ENCODE measurements at regions not wholly inside any gene's neighbourhood (a gene's known extent, or its start where the extent isn't known, plus 50 kb on each side); places are given as distances from the start of the nearest gene placed in this dataset.

- DNase-seq, result no peak
Observed at GRCh38 chr3:18046131-18046915, 303.9 kb upstream of the TBC1D5 start.

- DNase-seq, result no peak
Observed at GRCh38 chr3:18044971-18045880, 302.8 kb upstream of the TBC1D5 start.

DNA sequence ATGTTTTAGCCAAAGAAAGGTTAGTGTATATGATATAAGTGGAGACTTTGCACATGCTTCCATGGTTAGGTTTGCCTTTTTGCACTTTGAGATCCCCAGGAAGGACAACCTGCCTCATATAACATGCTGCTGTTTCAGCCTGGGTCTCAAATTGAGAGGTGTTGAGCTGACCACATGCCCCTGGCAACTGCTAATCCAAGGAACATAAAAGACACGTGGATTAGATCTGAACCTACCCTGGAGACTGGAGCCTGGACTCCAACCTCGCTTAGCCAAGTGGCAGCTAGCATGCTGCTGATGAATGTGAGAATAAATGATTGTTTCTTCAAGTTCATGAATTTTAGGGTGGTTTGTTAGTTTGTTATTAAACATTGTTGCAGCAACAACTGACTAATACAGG is 301.8 kb upstream of the TBC1D5 start:
- DNase-seq, result no peak

DNA sequence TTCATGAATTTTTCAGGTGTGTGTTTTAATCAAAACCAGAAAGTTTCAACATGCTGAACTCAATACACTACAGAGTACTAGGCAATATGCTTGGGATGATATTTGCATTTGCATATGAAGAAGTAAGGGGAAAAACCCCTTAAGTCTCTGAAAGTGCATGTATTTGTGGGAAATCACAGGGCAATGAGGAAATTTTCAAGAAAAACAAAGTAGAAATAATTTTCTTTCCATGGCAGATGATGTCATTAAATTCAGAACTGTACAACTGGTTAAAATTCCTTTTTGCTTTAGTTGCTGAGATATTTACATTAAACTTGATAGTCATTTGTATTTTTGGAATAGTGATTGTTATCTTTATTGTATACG is 294.0 kb upstream of the TBC1D5 start:
- no peak for DNase-seq

- no peak for DNase-seq
Observed at GRCh38 chr3:18035641-18036449, 293.4 kb upstream of the TBC1D5 start.

- no peak for DNase-seq
Observed at GRCh38 chr3:18033581-18034108, 291.2 kb upstream of the TBC1D5 start.

DNA sequence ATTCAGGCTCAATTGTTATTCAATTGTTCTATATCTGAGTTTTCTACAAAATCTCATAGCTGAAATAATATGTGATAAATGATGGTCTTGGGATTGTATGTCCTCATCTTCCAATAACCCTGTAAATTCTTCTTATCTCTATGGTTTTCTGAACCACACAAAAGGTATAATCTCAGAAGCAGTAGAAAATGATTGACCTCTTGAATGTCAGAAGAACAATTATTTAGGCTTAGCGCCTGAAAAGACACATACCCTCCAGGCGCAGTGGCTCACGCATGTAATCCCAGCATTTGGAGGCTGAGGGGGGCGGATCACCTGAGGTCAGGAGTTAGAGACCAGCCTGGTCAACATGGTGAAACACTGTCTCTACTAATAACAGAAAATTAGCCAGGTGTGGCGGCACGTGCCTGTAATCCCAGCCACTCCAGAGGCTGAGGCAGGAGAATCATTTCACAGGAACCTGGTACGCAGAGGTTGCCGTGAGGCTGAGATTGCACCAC is 288.0 kb upstream of the TBC1D5 start:
- no peak for DNase-seq

DNA sequence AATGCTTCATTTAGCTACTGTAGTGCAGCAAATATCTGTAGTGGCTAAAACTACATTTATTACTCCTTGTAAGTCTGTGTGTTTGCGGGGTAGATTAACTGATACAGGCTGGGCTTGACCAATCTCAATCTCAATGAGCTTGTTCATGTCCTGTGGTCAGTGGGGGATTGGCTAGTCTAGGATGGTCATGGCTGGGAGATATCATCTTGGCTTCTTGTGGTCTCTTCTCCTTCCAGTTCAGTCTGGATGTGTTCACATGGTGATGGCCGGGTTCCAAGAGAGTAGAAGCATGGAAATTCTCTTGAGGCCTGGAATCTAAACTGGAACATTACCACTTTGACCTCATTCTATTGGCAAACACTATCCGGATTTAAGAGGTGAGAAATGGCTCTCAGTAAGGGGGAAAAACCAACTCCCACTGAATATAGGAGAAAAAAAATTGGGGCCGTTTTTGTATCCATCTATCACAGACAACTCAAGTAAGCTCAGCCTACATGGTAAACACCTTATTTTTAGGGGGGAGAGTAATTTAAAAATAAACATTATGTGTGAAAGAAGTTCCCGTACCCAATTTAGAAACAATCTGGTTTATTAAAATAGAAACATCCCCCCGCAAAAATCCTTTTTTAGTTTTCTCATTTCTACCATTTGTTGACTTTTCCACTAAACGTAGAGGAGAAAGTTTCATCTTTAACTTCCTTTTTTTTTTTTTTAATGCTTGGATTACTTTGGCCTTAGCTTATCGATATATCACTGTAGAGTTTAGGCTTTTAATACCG is 284.9 kb upstream of the TBC1D5 start:
- DNase-seq, result no peak

DNA sequence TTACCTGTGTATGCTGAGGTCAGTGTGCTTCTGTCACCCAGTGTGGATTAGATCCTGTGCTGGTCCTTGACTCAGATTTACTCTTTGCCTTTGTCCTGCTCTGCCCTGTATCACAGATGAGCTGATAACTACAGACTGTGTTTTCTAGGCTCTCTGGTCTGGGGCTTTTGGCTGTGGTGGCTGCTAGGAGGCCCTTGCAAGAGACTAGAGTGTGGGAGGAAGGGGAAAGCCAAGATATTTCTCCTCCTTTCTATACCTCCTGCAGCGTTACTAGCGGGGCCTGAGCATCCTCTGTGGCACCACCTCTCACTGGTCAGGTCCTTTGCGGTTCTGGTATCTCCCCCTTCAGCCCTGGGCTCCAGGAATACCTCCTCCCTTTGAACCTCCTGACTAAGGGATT is 282.3 kb upstream of the TBC1D5 start:
- DNase-seq, result no peak

DNA sequence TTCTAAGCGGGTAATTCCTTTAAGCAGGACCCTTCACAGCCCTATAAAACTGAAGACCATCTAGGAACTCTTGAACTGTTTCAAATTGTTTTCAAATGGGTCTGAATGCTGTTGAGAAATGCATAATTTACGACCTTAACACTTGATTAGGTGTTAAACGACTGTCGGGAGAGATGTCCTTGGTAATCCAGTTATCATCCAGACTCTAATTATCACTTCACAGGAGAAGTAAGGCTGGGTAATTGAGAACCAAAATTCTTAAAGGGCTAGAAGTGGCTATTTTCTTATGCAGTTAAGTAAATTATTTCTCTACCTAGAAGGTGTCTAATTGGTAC is 276.7 kb upstream of the TBC1D5 start:
- DNase-seq, result no peak

DNA sequence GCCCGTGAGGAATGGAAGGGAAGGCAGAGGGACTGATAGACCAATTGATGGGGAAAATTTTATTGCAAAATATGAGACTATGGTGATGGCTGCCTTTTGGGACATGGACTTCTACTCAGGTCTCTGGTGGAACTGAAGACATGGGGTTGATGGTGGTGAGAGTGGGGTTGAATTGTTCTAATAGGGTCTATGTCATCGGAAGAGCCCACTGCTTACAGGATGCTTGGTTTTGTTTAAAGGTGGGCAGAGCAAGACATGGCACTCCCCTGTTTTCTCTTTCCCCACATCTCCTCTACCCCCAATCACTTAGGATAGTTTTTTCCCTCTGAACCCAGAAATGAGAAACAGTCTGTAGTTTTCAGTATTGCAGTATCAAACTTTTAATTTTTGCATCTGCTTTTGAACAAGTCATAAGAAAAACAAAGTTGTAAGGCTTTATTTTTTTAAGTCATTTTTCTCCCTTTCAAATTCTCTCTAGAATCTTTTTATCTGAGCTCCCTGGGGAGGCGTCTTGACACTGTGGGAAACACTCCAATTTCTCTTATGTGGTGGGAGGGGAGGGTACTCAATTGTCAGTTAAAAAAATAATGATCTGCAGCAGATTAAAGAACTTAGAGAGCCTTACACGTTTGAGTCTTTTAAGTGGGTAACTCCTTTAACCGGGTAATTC is 276.2 kb upstream of the TBC1D5 start:
- no peak for DNase-seq

GRCh38 chr3:18016366-18016765 is 273.9 kb upstream of the TBC1D5 start:
- DNase-seq, result no peak

GRCh38 chr3:18012933-18013332 is 270.5 kb upstream of the TBC1D5 start:
- peak in 1 of 51 donors; percentile 0 for DNase-seq

DNA sequence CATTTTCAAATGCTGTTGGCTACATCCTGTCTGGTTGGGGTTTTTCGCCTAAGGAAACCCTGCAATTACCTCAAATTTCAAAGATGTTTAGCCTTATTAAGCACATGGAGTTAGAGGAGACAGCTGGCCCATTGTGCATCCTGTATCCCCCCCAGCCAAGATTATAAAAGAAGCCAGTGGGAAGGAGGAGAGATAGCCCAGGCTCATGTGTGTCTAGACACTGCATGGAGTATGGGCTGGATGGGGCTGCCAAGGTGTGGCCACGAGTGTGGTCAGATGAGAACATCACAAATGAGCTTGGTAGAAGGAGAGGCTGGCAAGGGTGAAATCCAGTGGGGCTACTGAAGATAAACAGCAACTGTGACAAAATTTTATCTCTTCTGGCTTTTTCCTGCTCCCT is 270.0 kb upstream of the TBC1D5 start:
- no peak for DNase-seq

GRCh38 chr3:18011387-18011786 is 269.0 kb upstream of the TBC1D5 start:
- no peak for DNase-seq

DNA sequence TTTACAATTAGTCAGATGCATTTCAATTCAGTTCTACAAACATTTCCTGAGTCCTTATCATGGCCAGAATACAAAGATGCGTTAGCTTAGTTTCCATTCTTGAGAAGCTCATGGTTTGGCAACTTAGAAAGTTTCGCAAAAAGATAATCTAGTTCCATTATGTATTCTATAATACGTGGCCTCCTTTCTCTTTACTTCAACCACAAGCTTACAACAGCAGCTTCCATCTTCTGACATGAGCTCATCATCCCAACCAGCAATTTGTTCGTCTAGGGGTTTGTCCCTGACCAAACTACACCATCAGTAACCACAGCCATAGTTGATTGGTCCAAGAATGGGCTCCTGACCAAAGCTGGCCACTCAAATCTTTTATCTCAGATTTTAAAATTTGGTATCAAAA is 267.6 kb upstream of the TBC1D5 start:
- DNase-seq, result no peak

GRCh38 chr3:18008706-18009368 is 266.4 kb upstream of the TBC1D5 start:
- DNase-seq, result no peak

GRCh38 chr3:18007980-18008379 is 265.5 kb upstream of the TBC1D5 start:
- DNase-seq, result no peak

DNA sequence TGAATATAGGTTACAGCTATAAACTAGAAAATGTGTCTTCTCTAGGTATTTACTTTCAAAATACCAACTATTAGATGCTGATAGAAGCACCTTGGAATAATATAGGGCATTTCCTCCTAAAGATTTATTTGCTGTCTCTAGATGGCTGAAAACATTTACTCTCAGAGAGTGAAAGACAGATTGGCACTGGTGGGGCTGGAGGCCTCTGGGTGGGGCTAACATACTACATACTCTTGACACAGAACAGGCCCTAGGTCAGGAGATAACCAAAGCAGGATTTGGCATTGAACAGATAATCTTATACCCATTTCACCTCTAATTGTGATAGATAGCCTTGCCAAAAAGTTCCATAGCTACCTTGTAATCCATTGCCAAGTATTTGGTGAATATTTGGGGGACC is 253.3 kb upstream of the TBC1D5 start:
- DNase-seq, result no peak

GRCh38 chr3:17994167-17994566 is 251.7 kb upstream of the TBC1D5 start:
- DNase-seq, result no peak

Data from hypothalamus (tissue), 51 donors.